GM12872 (cell line): ENCODE measurements at regions not wholly inside any gene's neighbourhood (a gene's known extent, or its start where the extent isn't known, plus 50 kb on each side); places are given as distances from the start of the nearest gene placed in this dataset.

Experiments used
- TF ChIP-seq, protein P1 (sequence below): IDR thresholded peaks from 3 replicates; pipeline ENCODE4 v1.5.1; 2011; ENCODE audit warnings: low read depth, mild to moderate bottlenecking, low read length, moderate library complexity; ENCODE audit not compliant: insufficient read depth

DNA sequence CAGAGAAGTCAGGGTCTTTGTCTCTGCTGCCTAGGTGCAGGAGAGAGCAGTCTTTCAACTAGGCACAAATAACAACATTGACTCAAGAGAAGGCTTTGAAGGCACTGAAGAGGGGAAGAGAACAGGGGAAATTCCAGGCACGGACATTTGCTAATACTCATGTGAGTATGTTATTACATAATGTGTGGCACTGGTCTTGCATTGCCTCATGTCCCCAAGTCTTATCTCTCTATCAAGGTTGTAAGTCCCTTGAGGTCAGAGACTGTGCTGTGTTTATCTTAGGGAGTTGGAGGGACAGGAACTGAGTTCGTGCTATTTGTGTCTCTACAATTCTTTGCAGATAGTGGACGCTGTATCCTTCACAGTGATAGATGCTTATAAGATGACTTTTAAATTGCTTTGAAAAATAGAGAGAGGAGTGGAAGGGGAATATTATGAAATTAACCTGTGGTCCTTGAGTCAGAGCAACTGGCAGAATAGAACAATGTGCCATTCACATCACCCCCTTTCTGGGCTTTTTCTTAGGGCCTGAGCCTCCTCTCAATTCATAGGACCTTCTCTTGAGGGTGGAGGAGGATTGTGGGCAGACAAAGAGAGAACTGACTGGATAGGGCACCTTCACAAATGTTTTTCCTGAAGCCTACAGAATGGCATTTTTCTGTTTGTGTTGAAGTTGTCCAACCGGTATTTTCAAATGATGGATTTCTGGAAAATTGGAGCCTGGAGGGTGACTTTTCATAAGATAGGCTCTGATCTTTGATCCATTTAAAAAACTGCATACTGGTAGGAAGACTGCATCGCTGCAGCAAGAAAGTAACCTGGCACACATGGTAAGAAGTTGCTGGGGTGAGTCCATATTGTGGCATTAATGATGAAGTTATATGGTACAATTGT is 96.6 kb upstream of the CXCR4 start:
- TF ChIP-seq, protein P1, sequence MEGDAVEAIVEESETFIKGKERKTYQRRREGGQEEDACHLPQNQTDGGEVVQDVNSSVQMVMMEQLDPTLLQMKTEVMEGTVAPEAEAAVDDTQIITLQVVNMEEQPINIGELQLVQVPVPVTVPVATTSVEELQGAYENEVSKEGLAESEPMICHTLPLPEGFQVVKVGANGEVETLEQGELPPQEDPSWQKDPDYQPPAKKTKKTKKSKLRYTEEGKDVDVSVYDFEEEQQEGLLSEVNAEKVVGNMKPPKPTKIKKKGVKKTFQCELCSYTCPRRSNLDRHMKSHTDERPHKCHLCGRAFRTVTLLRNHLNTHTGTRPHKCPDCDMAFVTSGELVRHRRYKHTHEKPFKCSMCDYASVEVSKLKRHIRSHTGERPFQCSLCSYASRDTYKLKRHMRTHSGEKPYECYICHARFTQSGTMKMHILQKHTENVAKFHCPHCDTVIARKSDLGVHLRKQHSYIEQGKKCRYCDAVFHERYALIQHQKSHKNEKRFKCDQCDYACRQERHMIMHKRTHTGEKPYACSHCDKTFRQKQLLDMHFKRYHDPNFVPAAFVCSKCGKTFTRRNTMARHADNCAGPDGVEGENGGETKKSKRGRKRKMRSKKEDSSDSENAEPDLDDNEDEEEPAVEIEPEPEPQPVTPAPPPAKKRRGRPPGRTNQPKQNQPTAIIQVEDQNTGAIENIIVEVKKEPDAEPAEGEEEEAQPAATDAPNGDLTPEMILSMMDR, result no peak

DNA sequence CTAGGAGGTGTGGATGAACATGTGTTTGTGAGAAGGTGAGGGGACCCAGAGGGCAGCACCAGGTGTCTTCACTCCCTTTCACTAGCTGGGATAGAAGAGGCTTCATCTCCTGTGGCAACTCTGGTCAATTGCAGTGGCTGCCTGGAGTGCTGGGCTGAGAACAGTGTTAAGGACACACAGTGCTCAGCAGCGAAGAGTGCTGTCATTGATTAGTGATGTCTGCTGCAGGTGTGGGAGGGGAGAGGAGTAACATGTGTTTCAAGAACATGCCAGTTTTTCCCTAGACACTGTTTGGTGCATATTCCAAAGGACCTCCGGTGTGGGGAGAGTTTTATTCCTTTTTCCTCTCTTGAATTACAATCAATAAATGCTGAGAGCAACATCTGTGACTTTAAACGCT is 95.9 kb upstream of the CXCR4 start:
- TF ChIP-seq, protein P1, result no peak

DNA sequence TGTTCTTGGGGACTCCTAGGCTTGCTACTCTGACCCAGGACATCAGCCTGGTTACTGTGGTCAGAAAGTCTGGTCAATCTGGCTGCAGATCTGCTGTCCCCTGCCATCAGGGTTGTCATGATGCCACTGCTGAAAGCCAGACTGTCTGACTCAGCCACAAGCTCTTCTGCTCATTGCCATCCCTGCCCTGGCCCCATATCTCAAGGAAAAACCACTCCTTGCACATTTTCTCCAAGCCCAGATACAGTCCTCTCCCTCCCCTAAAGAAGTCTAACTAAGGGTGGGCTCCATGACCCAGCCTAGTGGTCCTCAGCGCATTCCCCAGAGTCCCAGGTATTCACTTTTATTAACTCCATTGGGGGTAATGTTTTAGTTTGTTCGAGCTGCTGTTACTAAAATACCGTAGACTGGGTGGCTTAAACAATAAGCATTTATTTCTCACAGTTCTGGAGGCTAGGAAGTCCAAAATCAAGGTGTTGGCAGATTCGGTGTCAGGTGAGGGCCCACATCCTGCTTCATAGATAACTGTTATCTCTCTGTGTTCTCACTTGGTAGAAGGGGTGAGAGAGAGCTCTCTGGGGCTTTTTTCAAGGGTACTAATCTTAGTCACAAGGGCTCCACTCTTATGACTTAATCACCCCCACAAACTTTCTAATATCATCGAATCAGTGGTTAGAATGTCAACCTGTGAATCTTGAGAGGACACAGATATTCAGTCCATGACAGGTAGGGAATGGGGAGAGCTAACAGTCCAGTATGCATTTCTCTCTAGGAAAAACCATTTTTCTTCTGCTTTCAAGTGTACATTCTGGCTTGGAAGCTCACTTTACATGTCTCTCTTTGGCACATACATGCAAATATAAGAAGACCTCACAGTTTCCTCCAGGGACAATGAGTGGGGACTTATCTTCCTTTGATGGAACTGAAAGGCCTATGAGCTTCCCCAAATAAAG is 94.8 kb upstream of the CXCR4 start:
- TF ChIP-seq, protein P1, result no peak

DNA sequence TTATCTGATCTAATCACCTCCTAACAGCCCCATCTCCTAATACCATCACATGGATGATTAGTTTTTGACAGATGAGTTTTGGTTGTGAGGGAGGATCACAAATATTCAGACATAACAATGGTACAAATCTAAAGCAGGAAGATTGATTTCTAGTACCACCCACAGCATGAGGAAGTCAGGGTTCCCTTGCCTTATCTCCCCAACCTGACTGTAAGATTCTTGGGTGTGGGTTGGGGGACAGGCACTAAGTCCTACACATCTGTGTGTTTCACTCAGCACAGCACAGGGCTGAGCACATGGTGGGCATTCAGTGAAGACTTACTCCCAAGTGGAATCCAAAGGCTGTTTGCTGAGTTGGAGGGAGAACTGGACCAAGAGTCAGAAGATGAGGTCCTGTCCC is 93.8 kb upstream of the CXCR4 start:
- TF ChIP-seq, protein P1, result no peak

DNA sequence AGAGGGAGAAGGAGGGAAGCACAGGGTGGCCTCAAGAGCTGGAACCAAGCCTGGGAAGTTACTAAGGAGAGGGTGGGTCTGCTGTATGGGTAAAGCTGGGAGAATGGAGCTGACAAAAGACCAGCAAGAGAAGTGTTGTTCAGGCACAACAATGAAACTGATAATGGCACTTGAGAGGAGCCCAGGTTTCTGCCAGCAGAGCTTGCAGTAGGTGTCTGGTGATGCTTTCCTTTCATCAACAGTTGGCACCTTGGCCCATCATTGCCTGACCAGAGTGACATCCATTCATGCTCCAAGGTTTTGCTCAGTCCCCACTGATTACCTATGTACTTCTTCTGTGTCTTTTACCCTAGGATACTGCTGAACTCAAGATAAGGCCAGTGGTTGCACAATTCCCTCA is 92.9 kb upstream of the CXCR4 start:
- TF ChIP-seq, protein P1, result no peak

DNA sequence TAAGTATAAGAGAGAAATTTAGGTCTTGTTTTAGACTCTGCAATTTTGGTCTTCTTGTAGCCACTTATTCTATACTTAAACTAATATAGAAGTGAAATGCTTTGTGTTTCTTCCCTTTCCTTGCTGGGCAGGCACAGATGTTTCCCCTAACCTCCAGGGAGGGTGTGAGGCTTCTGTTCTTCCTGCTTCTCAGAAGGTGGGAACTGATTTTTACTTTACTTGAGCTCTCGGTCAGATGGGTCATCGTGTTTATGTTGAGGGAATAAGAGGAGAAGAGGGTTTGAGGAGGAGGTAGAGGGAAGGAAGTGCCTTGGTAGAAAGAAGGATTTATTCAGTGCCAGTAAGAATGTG is 92.5 kb upstream of the CXCR4 start:
- TF ChIP-seq, protein P1, result no peak
